ENCODE measurements at regions not wholly inside any gene's neighbourhood (a gene's known extent, or its start where the extent isn't known, plus 50 kb on each side); places are given as distances from the start of the nearest gene placed in this dataset.

DNA sequence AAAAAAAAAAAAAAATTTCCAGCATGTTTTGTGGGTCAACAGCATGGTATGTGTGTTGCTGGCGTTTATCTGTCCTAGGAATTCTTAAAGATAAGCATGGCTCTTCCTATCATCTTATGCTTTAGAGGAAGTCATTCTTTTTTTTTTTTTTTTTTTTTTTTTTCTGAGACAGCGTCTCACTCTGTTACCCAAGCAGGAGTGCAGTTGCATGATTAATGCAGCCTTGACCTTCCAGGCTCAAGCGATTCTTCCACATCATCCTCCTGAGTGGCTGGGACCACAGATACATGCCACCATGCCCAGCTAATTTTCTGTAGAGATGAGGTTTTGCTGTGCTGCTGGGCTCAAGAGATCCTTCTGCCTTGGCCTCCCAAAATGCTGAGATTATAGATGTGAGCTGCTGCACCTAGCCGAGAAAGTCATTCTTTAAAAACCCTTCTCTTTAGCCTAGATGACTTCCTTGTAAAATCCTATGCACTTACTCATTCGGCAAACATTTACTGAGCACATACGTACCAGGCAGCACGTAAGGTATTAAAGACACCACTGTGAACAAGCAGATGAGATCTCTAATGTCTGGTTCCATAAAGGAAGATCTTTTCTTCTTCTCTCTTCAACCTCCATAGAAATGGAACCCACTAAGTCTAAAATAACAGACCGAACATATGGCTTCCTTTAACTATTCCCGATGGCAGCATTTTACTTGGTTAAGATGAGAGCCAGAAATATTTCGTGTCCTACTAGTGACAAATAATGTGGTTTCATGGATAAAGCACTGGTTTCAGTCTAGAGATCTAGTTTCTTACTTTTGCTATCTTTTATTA is 122.4 kb downstream of the RIN2 start:
- TF ChIP-seq GATA2 (IDR thresholded peaks at IDR 0.05; ENCODE audit: low read depth, low read length): no peak
- TF ChIP-seq GATA3 (IDR thresholded peaks at IDR 0.05; ENCODE audit: low read depth, low read length): no peak

All from SH-SY5Y (cell line).